K562 (cell line): ENCODE measurements at regions not wholly inside any gene's neighbourhood (a gene's known extent, or its start where the extent isn't known, plus 50 kb on each side); places are given as distances from the start of the nearest gene placed in this dataset.

ENCODE experiments used
- ATAC-seq: fragments of 200-7000 bp; cut with Tn5 transposase; 3 replicates; pipeline ENCODE4 v1.9.1; 2020; ENCODE audit warnings: moderate library complexity
- BruUV-seq: library from RNA; stranded (reverse); fragments of 400-500 nt; replicated peaks from 2 replicates; lab custom pipeline; 2021; lab: Mats Ljungman, UMichigan
- CTCF ChIA-PET: fragments of 300-600 bp; formaldehyde crosslinking; extraction: SDS; loops from one replicate; lab custom pipeline; 2021; ENCODE audit warnings: low intra/inter-chr PET ratio; lab: Yijun Ruan, JAX
- POLR2A ChIA-PET: fragments of 300-600, 350-650 bp; sonication (Branson Sonifier 250); formaldehyde crosslinking; extraction: SDS; loops from one replicate; lab custom pipeline; 2021; ENCODE audit warnings: antibody characterized with exemption, inconsistent platforms; lab: Yijun Ruan, JAX
- DNase-seq, 4 experiments: peaks; one replicate each; pipeline versions ENCODE4 v3.0.0 to v3.0.0-alpha.2; 2011 to 2018; ENCODE audit warnings: low spot score in 3 of 4, mixed read lengths in 3 of 4; ENCODE audit errors: extremely low read depth in 1 of 4
- FAIRE-seq: peaks from 2 replicates; lab custom pipeline; 2011; peaks lifted over from hg19 to GRCh38; lab: Jason Lieb, UNC
- H2AFZ ChIP-seq: 2 replicates; pipeline ENCODE4 v1.6.0; 2011; ENCODE audit warnings: low read depth, low read length, control low read depth, inconsistent platforms
- H3K27ac ChIP-seq: fragments of 200-600 bp; 3 replicates; pipeline ENCODE4 v1.8.0; 2011; ENCODE audit warnings: low read depth, mild to moderate bottlenecking, control low read depth, inconsistent platforms, low read length, moderate library complexity, mixed read lengths; ENCODE audit errors: extremely low read depth
- H3K27me3 ChIP-seq, 2 experiments: fragments of 300-600 bp in 1 of 2; 2 replicates in 1 of 2; 3 replicates in 1 of 2; pipeline versions ENCODE4 v1.6.0 to v1.8.0; 2011; ENCODE audit warnings: inconsistent platforms in 2 of 2, low read length in 2 of 2, mild to moderate bottlenecking in 1 of 2, mixed read lengths in 1 of 2, moderate library complexity in 1 of 2; ENCODE audit not compliant: control insufficient read depth in 2 of 2, insufficient read depth in 2 of 2
- H3K36me3 ChIP-seq: fragments of 300-600 bp; 3 replicates; pipeline ENCODE4 v1.8.0; 2011; ENCODE audit warnings: mild to moderate bottlenecking, low read length, inconsistent platforms; ENCODE audit not compliant: control insufficient read depth, insufficient read depth
- H3K4me1 ChIP-seq, 2 experiments: fragments of 200-600 bp in 1 of 2; replicated peaks in 1 of 2; 2 replicates in 1 of 2; 3 replicates in 1 of 2; pipeline versions ENCODE4 v1.5.1 to v1.8.0; 2011; ENCODE audit warnings: inconsistent platforms in 2 of 2, low read length in 2 of 2, mild to moderate bottlenecking in 1 of 2, mixed read lengths in 1 of 2, moderate library complexity in 1 of 2; ENCODE audit not compliant: control insufficient read depth in 2 of 2, insufficient read depth in 2 of 2
- H3K4me2 ChIP-seq: 2 replicates; pipeline ENCODE4 v1.6.1; 2011; ENCODE audit warnings: low read length, control low read depth, inconsistent platforms, mixed read lengths; ENCODE audit not compliant: insufficient read depth
- H3K4me3 ChIP-seq: fragments of 200-600 bp; sonication (generic), shearing (Covaris generic); 2 replicates; pipeline ENCODE4 v1.5.1; 2016; ENCODE audit warnings: control low read depth, inconsistent platforms
- H3K79me2 ChIP-seq: fragments of 200-600 bp; 3 replicates; pipeline ENCODE4 v1.8.0; 2011; ENCODE audit warnings: low read length, inconsistent platforms; ENCODE audit not compliant: control insufficient read depth, insufficient read depth
- H3K9ac ChIP-seq, 2 experiments: 2 replicates each; pipeline versions ENCODE4 v1.6.0 to v1.6.1; 2011; ENCODE audit warnings: low read depth in 2 of 2, low read length in 2 of 2, control low read depth in 1 of 2, inconsistent platforms in 1 of 2, mild to moderate bottlenecking in 1 of 2, mixed read lengths in 1 of 2; ENCODE audit not compliant: insufficient read depth in 1 of 2
- H3K9me1 ChIP-seq: one replicate; pipeline ENCODE4 v1.6.0; 2011; ENCODE audit warnings: inconsistent platforms, mild to moderate bottlenecking, low read length, moderate library complexity; ENCODE audit not compliant: control insufficient read depth, insufficient read depth
- H3K9me3 ChIP-seq: replicated peaks from 2 replicates; pipeline ENCODE4 v1.5.1; 2011; ENCODE audit warnings: low read depth, low read length, inconsistent platforms; ENCODE audit not compliant: control insufficient read depth, insufficient read depth
- H4K20me1 ChIP-seq: replicated peaks from 2 replicates; pipeline ENCODE4 v1.6.1; 2011; ENCODE audit warnings: low read length, inconsistent platforms, mixed read lengths; ENCODE audit not compliant: control insufficient read depth, insufficient read depth
- CEBPG ChIP-seq, 3 experiments: fragments of 200-800 bp in 1 of 3; sonication (Bioruptor generic) in 1 of 3; sonication (generic) in 1 of 3; formaldehyde crosslinking in 1 of 3; IDR thresholded peaks in 2 of 3; conservative IDR thresholded peaks in 1 of 3; 2 replicates each; pipeline versions ENCODE4 v1.6.1 to v1.8.0; 2016 to 2022; ENCODE audit warnings: missing compliant biosample characterization in 2 of 3, missing genetic modification characterization in 2 of 3, mild to moderate bottlenecking in 1 of 3, missing genetic modification reagents in 1 of 3
- EHMT2 ChIP-seq: fragments of 450-650 bp; IDR thresholded peaks from 2 replicates; pipeline ENCODE4 v1.6.1; 2018; ENCODE audit warnings: antibody characterized with exemption
- FOXK2 ChIP-seq, 2 experiments: fragments of 450-650 bp; IDR thresholded peaks in 1 of 2; conservative IDR thresholded peaks in 1 of 2; 2 replicates each; pipeline ENCODE4 v1.6.1; 2016; ENCODE audit warnings: low read depth in 2 of 2, mild to moderate bottlenecking in 1 of 2
- MECOM ChIP-seq: fragments of 250-450 bp; sonication (Bioruptor Pico); IDR thresholded peaks from 2 replicates; pipeline ENCODE4 v1.8.0; 2022; ENCODE audit warnings: inconsistent platforms
- NFE2L1 ChIP-seq: fragments of 450-650 bp; IDR thresholded peaks from 2 replicates; pipeline ENCODE4 v1.6.1; 2016; ENCODE audit warnings: missing genetic modification characterization, low read depth, mild to moderate bottlenecking, missing compliant biosample characterization, moderate library complexity, borderline replicate concordance
- POLR2A ChIP-seq: fragments of 450-650 bp; conservative IDR thresholded peaks from 2 replicates; pipeline ENCODE4 v1.6.1; 2016
- SOX6 ChIP-seq: fragments of 450-650 bp; IDR thresholded peaks from 2 replicates; pipeline ENCODE4 v1.6.1; 2014; ENCODE audit warnings: mild to moderate bottlenecking
- TRIM24 ChIP-seq, 2 experiments: fragments of 450-650 bp; IDR thresholded peaks; 2 replicates each; pipeline ENCODE4 v1.6.1; 2016
- ZNF316 ChIP-seq: fragments of 450-650 bp; IDR thresholded peaks from 2 replicates; pipeline ENCODE4 v1.6.1; 2016
- WGBS: fragments of 100-300 bp; shearing (Covaris generic); methylation state at CpG from one replicate; pipeline ENCODE4 v1.1.6; 2016; ENCODE audit warnings: low coverage, mixed read lengths; ENCODE audit not compliant: insufficient coverage; ENCODE audit errors: missing lambda C conversion rate; 5-methylcytosine and 5-hydroxymethylcytosine counted together
- in situ Hi-C: fragments of 300-500 bp; cut with MboI; formaldehyde crosslinking; loops from 4 replicates; pipeline ENCODE4 v1.15.0; 2018; ENCODE audit warnings: inconsistent platforms, mixed read lengths
- intact Hi-C: fragments of 100-400 bp; cut with micrococcal nuclease; formaldehyde crosslinking; loops from 2 replicates; pipeline ENCODE4 v1.14.2; 2022
- TF ChIP-seq, protein P1 (sequence below), 2 experiments: fragments of 450-650 bp in 1 of 2; sonication (generic) in 1 of 2; formaldehyde crosslinking in 1 of 2; IDR thresholded peaks in 1 of 2; conservative IDR thresholded peaks in 1 of 2; 2 replicates each; pipeline versions ENCODE4 v1.6.1 to v1.8.1; 2016 to 2023; ENCODE audit warnings: mild to moderate bottlenecking in 2 of 2, moderate library complexity in 2 of 2, inconsistent platforms in 1 of 2, missing genetic modification reagents in 1 of 2
- TF ChIP-seq, protein P2 (sequence below): fragments of 450-650 bp; IDR thresholded peaks from 2 replicates; pipeline ENCODE4 v1.6.1; 2016; ENCODE audit warnings: missing biosample characterization, missing genetic modification characterization
- TF ChIP-seq, protein P3 (sequence below): fragments of 450-650 bp; formaldehyde crosslinking; IDR thresholded peaks from 2 replicates; pipeline ENCODE4 v1.4.0; 2022; ENCODE audit warnings: mild to moderate bottlenecking, moderate library complexity

DNA sequence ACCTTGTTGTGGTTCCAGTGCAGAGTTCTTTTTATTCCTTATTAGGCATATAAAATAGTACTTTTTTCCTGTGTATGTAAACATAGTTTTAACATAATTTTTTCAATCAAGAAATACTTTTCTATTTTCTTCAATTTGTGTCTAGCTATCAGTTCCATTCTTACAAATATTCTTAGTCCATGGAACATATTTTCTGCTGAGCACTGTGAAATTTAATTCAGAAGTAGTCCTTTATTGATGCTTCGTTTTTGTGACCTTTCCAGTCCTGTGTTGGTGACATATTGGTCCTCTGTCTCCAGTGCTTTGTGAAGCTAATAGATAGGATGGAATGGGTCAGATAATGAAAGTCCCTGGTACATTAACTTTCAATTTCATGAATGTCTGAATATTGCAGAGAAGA lies 325.1 kb downstream of the SAMD5 start:
- in situ Hi-C loops = no loop called here

DNA sequence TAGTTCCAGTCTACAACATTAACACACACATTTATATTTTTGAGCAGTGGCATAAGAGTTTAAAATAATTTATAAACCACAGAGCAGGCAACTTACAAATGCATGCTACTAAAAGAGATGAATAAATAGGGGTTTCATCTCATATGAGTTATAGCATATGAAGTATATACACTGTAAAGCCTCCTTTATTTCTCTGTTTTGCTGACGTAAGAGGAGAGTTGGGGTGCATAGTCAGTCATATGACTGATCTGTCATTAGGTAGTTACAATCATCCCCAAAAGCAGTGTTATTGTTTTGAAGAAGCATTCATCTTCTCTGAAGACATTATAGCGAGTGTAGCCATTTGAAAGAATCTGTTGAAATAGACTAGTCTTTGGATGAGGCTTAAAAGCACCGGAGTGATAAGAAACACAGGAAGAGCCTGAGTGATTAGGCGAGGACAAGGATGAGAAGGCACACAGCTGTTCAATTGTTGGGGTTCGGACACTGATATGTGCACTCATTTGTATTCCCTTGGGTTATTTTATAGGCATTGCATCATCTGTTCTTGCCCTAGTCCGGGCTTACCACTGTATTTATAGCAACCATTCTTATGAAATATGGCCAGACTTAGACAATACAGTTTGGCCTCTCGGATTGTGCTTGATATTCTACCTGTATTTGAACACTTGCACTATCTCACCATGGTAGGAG lies 325.7 kb downstream of the SAMD5 start:
- in situ Hi-C loops = no loop called here
- no peak for TF ChIP-seq FOXK2 (conservative IDR thresholded peaks at IDR 0.05 in 1 of 2, IDR thresholded peaks at IDR 0.05 in 1 of 2; ENCODE audit: low read depth in 2 of 2)
- TF ChIP-seq, protein P1, sequence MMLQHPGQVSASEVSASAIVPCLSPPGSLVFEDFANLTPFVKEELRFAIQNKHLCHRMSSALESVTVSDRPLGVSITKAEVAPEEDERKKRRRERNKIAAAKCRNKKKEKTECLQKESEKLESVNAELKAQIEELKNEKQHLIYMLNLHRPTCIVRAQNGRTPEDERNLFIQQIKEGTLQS (IDR thresholded peaks at IDR 0.05) = peak; percentile 72
- TF ChIP-seq, protein P1 (CRISPR knock-in tag; conservative IDR thresholded peaks at IDR 0.05) = no peak
- TF ChIP-seq CEBPG (CRISPR knock-in tag; IDR thresholded peaks at IDR 0.05) = no peak
- TF ChIP-seq CEBPG (tag; conservative IDR thresholded peaks at IDR 0.05 in 1 of 2, IDR thresholded peaks at IDR 0.05 in 1 of 2) = peak; percentile 76 to 80
- TF ChIP-seq, protein P2, sequence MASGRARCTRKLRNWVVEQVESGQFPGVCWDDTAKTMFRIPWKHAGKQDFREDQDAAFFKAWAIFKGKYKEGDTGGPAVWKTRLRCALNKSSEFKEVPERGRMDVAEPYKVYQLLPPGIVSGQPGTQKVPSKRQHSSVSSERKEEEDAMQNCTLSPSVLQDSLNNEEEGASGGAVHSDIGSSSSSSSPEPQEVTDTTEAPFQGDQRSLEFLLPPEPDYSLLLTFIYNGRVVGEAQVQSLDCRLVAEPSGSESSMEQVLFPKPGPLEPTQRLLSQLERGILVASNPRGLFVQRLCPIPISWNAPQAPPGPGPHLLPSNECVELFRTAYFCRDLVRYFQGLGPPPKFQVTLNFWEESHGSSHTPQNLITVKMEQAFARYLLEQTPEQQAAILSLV (tag) = 0 out of 2 replicates have a peak, but pooled peaks have one; percentile 37
- TF ChIP-seq, protein P3, sequence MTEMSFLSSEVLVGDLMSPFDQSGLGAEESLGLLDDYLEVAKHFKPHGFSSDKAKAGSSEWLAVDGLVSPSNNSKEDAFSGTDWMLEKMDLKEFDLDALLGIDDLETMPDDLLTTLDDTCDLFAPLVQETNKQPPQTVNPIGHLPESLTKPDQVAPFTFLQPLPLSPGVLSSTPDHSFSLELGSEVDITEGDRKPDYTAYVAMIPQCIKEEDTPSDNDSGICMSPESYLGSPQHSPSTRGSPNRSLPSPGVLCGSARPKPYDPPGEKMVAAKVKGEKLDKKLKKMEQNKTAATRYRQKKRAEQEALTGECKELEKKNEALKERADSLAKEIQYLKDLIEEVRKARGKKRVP = peak; percentile 62; the same call in 1 of the 2 replicates
- peak in 1 of 2 experiments; percentile 62; a peak in 1 of 4 replicates for TF ChIP-seq TRIM24 (IDR thresholded peaks at IDR 0.05)
- 0 out of 2 replicates have a peak, but pooled peaks have one; percentile 27 for TF ChIP-seq SOX6
- no peak for TF ChIP-seq NFE2L1
- TF ChIP-seq EHMT2 = no peak
- TF ChIP-seq MECOM (CRISPR knock-in tag) = peak; percentile 54; the same call in 1 of the 2 replicates

More for the DNA sequence above, 325.1 kb downstream of the SAMD5 start:
- H3K4me3 ChIP-seq = no peak overlapping the region
- H3K9me1 ChIP-seq = no peaks in the 10 kb centered on the region
- POLR2A ChIA-PET = interaction anchor here (0.7 to 1.2 kb wide), 2 partner anchors 8 to 23 kb away, joined by 3 to 4 read pairs; no protein-coding TSS in a partner anchor
- no peak overlapping the region for H3K27ac ChIP-seq
- no peak overlapping the region for H3K9ac ChIP-seq
- intact Hi-C loops = no loop called here
- no peaks in the 10 kb centered on the region for H3K9me3 ChIP-seq
- H3K4me1 ChIP-seq = no peaks in the 10 kb centered on the region
- no peak overlapping the region for H3K4me2 ChIP-seq
- CTCF ChIA-PET = no interaction called here
- no peak for FAIRE-seq
- H3K36me3 ChIP-seq = no peaks in the 10 kb centered on the region
- H4K20me1 ChIP-seq = no peaks in the 10 kb centered on the region
- ATAC-seq = no peak
- no peak overlapping the region for H2AFZ ChIP-seq
- 11% methylated on average over 1 of the region's 1 CpG for WGBS
- no peak for DNase-seq
- TF ChIP-seq ZNF316 = peak; percentile 68
- TF ChIP-seq POLR2A = no peak
- no peaks in the 10 kb centered on the region for H3K79me2 ChIP-seq
- no peaks in the 10 kb centered on the region for H3K27me3 ChIP-seq
- BruUV-seq = no TSS peak

More for the DNA sequence above, 325.7 kb downstream of the SAMD5 start:
- Histone ChIP-seq H3K36me3 (no peaks in the 10 kb centered on the region), H3K4me2 (no peak overlapping the region), H3K27me3 (no peaks in the 10 kb centered on the region), H3K4me1 (no peaks in the 10 kb centered on the region), H3K9me1 (no peaks in the 10 kb centered on the region), H3K9me3 (no peaks in the 10 kb centered on the region), H3K79me2 (no peaks in the 10 kb centered on the region), H3K4me3 (no peak overlapping the region), H4K20me1 (no peaks in the 10 kb centered on the region), H2AFZ (no peak overlapping the region), H3K9ac (no peak overlapping the region), H3K27ac (no peak overlapping the region)
- POLR2A ChIA-PET = interaction anchor here (0.7 kb wide), 1 partner anchor 8 kb away, joined by 4 read pairs; no protein-coding TSS in a partner anchor
- no peak for DNase-seq
- 46% methylated on average over 7 of the region's 7 CpGs for WGBS
- FAIRE-seq = no peak
- CTCF ChIA-PET = no interaction called here
- BruUV-seq = no TSS peak
- intact Hi-C loops = no loop called here
- ATAC-seq = no peak
